ENCODE measurements at regions not wholly inside any gene's neighbourhood (a gene's known extent, or its start where the extent isn't known, plus 50 kb on each side); places are given as distances from the start of the nearest gene placed in this dataset.

DNA sequence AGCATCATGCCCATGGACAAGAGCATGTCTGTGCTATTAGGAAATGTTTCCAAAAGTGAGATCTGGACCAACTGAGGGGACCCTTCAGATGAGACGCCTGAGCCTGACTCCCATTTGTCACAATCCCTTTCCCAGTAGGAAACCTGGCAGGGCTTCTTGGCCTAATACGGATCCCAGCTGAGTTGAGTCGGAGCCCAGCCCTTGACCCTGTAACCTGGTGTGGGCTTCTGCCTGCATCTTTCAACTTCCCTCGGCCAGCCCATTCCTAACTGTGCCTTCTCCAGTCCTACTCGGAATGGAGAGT, 148.3 kb downstream of the IRX2 start:
- TF ChIP-seq CTCF (IDR thresholded peaks at IDR 0.05) = no peak
- TF ChIP-seq POLR2A (IDR thresholded peaks at IDR 0.05) = no peak
